ENCODE measurements at regions not wholly inside any gene's neighbourhood (a gene's known extent, or its start where the extent isn't known, plus 50 kb on each side); places are given as distances from the start of the nearest gene placed in this dataset.
A peak's percentile ranks its signal among the peaks of the same experiment; 100 is the strongest.

DNA sequence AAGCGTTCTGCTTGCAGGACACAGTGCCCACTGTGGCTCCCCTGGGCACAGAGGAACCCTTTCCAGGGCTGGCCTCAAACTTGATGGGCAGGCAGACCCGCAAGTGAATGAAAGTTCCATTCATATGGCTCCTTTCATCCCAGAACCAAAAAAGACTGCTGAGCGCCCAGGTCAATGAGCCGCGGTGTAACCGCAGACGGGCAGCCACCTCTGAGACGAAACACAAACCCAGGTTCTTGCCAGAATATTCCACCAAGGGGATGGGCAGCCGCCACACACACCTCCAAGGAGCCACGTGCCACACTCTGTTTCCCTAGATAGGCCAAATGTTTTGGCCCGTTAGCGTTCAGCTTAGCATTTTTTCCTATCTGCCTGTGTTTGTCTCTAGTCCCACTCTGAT is 82.8 kb upstream of the IGF1R start:
- no peak for DNase-seq

GRCh38 chr15:98567951-98568350 is 80.4 kb upstream of the IGF1R start:
- DNase-seq: no peak

DNA sequence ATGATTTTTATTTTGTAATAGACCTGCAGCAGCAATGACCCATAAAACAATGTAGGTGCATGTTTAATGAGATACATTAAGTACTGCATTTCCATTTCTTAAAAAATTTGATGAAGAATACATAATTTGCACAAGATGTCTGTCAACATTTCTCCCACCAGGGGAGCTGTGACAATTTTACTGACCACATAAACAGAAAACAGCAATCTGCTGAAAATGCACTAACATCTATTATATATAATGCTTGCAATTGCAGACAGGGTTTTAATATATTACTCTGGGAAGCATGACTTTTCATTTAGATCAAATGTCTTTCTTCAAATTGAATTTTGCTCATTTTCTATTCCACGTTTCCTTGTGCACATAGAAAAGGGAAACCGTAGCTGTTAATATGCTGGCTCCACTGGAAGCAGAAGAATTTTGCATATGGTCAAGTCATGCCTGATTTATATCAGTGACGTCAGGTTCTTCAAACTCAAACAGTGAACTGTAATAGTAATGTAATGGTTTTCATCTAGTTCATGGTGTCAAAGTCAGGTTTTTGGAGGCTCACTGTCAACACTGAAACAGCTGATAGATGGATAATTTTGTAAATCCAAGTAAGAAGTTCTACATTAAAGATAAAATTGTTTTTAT is 79.8 kb upstream of the IGF1R start:
- no peak for DNase-seq

DNA sequence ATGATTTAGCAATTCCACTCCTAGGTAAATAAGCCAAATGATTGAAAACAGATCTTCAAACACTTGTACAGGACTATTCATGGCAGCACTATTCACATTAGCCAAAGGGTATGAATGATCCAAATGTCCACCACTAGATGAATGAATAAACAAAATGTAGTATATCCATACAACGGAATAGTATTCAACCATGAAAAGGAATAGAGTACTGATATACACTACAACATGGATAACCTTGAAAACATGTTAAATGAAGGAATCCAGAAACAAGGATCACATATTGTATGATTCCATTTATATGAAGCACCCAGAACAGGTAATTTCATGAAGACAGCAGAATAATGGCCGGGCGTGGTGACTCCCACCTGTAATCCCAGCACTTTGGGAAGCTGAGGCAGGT is 78.2 kb upstream of the IGF1R start:
- no peak for DNase-seq

GRCh38 chr15:98580572-98580971 is 67.8 kb upstream of the IGF1R start:
- DNase-seq: no peak

GRCh38 chr15:98581715-98582114 is 66.6 kb upstream of the IGF1R start:
- no peak for DNase-seq

DNA sequence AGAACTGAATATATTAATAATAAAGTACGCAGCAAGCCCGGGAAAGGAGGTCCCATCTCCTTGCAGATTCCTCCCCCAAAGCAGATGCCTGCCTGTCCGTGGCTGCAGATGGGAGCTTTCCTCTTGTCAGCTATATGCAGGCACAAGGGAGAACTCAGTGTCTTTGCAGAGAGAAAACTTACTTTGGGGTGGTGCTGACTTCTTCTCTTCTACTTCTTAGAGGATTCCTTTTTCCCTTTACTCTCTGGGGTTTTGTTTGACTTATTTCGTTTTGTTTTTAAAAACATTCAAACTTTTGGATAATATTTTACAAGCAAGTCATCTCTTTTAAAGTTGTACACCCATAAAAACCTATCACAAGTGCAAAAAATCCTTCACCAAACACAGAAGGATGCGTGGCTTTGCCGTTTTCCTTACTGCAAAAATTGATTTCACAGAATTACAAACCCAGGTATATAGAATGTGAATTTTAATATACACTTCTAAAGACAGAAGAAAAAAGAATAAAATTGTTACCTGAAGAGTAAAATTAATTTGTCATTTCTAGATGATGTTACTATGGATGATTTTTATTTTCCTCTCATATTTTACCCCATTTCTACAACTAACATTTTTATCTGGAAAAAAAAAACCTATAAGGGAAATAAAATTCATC is 65.3 kb upstream of the IGF1R start:
- DNase-seq: no peak

DNA sequence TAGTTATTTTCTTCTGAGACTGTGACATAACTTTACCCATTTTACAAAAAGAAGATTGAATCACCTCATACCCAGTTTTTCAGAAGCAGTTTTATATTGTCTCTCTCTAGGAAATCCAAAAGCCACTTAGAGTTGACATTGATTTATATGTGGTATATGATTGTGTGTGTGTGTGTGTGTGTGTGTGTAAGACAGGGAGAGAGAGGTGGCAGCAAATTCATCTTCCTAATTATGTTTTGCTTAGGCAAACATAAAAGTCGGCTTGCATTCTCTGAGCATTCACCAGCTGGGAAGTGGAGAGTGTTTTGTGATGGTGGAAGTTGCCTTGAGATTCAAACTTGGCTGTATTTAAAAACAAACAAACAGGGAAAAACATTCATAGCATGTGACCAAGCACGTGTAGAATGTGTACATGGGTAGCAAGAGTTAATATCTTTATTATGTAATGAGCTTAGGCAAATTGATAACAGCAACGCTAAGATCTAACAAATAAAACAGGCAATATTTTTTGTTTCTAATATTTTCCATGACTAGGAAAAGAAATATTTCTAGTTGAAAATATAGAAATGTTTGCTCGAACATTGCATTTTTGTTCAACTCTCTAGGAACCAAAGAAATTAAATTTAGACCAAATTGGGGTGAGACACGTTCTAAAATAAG is 64.4 kb upstream of the IGF1R start:
- no peak for DNase-seq

DNA sequence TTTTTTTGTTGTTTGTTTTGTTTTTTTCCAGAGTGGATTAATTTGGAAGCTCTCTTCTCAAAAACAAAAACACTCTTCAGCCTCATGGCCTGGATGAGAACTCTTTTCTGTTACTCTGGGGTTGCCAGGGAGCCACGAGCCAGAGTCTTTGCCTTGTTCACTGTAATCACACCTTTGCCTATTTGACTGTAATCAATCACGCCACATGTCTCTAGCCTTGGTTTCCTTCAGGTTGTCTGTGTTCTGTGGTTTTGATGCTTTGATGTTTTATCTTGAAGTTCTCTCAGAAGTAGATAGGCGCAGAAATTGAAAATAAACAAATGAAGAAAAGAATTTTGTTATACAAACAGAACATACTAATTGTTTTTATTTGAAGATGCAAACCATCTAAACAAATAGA is 62.3 kb upstream of the IGF1R start:
- DNase-seq: no peak

GRCh38 chr15:98592136-98592535 is 56.2 kb upstream of the IGF1R start:
- no peak for DNase-seq

DNA sequence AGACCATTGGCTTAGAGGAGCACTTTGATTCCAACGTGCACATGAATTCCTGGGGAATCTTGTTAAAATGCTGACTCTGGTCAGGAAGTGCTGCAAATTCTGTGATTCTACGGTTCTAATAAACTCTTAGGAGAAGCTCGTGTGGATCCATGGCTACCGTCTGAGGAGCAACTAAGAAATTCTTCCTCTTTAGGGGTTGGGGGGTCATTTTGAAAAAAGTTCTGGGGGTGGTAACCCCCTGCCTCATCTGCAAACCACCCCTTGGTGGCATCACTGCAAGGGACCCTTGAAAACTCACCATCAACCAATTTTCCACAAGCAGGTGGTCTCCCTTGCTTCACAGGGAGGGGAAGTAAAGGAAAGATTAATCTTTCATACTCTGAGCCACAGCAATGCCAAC is 52.2 kb upstream of the IGF1R start:
- DNase-seq: no peak

- peak; percentile 14 for DNase-seq
Measured at GRCh38 chr15:98596885-98597392, 51.4 kb upstream of the IGF1R start.

DNA sequence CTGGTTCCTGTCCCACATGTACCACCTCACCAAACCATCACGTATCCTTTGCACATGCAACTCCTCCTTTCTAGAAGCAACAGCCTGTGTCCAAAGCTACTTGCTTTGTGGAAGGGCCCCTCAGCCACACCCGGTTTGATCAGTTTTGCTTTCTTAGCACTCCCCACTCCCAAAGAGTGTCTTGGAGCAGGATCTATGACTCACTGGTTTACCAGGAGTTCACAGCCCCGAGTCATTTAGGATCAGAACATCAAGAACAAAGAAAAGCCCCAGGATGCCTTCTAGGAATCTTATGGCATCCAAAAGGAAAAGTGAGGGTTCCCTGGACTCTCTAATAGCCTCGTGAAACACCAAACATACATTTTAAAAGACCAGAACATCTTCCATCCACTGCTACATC is 50.7 kb upstream of the IGF1R start:
- no peak for DNase-seq

Measured in NCI-H2107 (cell line).